Prostate gland (tissue), 1 donor: ENCODE measurements at regions not wholly inside any gene's neighbourhood (a gene's known extent, or its start where the extent isn't known, plus 50 kb on each side); places are given as distances from the start of the nearest gene placed in this dataset.

Source experiments
- POLR2A ChIP-seq: fragments of 450-650 bp; IDR thresholded peaks from one replicate; pipeline ENCODE4 v1.6.1; 2016; ENCODE audit warnings: antibody characterized with exemption, mild to moderate bottlenecking
- POLR2AphosphoS5 ChIP-seq: sonication (generic); formaldehyde crosslinking; IDR thresholded peaks from one replicate; pipeline ENCODE4 v1.6.1; 2017; ENCODE audit warnings: antibody characterized with exemption

DNA sequence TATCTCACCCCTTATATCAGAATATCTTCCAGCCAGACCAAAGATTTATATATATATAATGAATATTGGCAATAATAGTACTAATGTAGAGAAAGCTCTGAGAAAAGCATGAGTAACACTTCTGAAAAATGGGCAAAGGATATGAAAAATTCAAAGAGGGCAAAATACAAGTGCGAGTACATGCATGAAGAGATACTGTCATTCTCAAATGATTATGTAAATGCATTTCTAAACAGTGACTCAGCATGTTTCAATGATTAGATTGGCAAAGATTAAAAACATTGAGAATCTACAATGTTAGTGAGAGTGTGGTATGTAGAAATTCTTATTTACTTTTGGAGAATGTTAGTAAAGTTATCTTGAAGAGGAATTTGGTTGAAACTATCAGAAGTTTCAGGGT, 118.3 kb upstream of the NEDD4L start:
- TF ChIP-seq POLR2A (no peak), POLR2AphosphoS5 (no peak)
